Lower lobe of right lung (tissue), 2 donors: ENCODE measurements at regions not wholly inside any gene's neighbourhood (a gene's known extent, or its start where the extent isn't known, plus 50 kb on each side); places are given as distances from the start of the nearest gene placed in this dataset.

Experiments used
- ATAC-seq, 2 donors: fragments of 200-7000 bp; cut with Tn5 transposase; one replicate each; pipeline ENCODE4 v1.9.1; 2020 to 2022; ENCODE audit warnings: mild to moderate bottlenecking in 2 of 2, moderate library complexity in 2 of 2
- DNase-seq: peaks from one replicate; pipeline ENCODE4 v3.0.0-alpha.2; 2020
- H3K27ac ChIP-seq: fragments of 200-600 bp; one replicate; pipeline ENCODE4 v1.8.0; 2022
- H3K27me3 ChIP-seq: fragments of 200-600 bp; one replicate; pipeline ENCODE4 v1.8.0; 2022; ENCODE audit warnings: low read depth
- H3K36me3 ChIP-seq: fragments of 200-600 bp; one replicate; pipeline ENCODE4 v1.8.0; 2022; ENCODE audit warnings: mild to moderate bottlenecking
- H3K4me1 ChIP-seq: fragments of 200-600 bp; one replicate; pipeline ENCODE4 v1.8.0; 2022
- H3K4me3 ChIP-seq: fragments of 200-600 bp; one replicate; pipeline ENCODE4 v1.8.0; 2022; ENCODE audit warnings: mild to moderate bottlenecking
- H3K9me3 ChIP-seq: fragments of 200-600 bp; one replicate; pipeline ENCODE4 v1.8.0; 2022
- CTCF ChIP-seq: fragments of 200-600 bp; IDR thresholded peaks from one replicate; pipeline ENCODE4 v1.8.0; 2022; ENCODE audit warnings: antibody characterized with exemption, mild to moderate bottlenecking
- intact Hi-C: fragments of 100-400 bp; cut with DNase I; formaldehyde crosslinking; loops from one replicate; pipeline ENCODE4 v1.11.0; 2022
- donor health status: DM: no; HTN: yes; CAD: no; lungs with severe emphysema.

- TF ChIP-seq CTCF: no peak
- Histone ChIP-seq H3K36me3 (no peaks in the 10 kb centered on the region), H3K4me3 (no peak overlapping the region), H3K27me3 (no peaks in the 10 kb centered on the region), H3K4me1 (no peaks in the 10 kb centered on the region), H3K27ac (no peak overlapping the region), H3K9me3 (no peaks in the 10 kb centered on the region)
- ATAC-seq (no peak), DNase-seq (no peak)
- intact Hi-C loops: no loop called here
These were observed 825.5 kb upstream of the ACVR2A start for GRCh38 chr2:147019311-147019710.

GRCh38 chr2:147017951-147018645, 826.7 kb upstream of the ACVR2A start:
- intact Hi-C loops: no loop called here
- ATAC-seq: no peak
- Histone ChIP-seq H3K4me1 (no peaks in the 10 kb centered on the region), H3K36me3 (no peaks in the 10 kb centered on the region), H3K9me3 (no peaks in the 10 kb centered on the region), H3K4me3 (no peak overlapping the region), H3K27ac (no peak overlapping the region), H3K27me3 (no peaks in the 10 kb centered on the region)
- TF ChIP-seq CTCF: no peak
- DNase-seq: no peak

GRCh38 chr2:147016181-147016580, 828.6 kb upstream of the ACVR2A start:
- no peak for DNase-seq

GRCh38 chr2:147015591-147015990, 829.2 kb upstream of the ACVR2A start:
- ATAC-seq: no peak
- H3K27ac ChIP-seq: no peak overlapping the region
- no peak overlapping the region for H3K4me3 ChIP-seq
- intact Hi-C loops: no loop called here
- no peak for TF ChIP-seq CTCF
- H3K36me3 ChIP-seq: no peaks in the 10 kb centered on the region
- no peaks in the 10 kb centered on the region for H3K27me3 ChIP-seq
- DNase-seq: no peak
- H3K9me3 ChIP-seq: no peaks in the 10 kb centered on the region
- no peaks in the 10 kb centered on the region for H3K4me1 ChIP-seq

More at GRCh38 chr2:147016181-147016580, 828.6 kb upstream of the ACVR2A start:
- no peaks in the 10 kb centered on the region for H3K9me3 ChIP-seq
- H3K27me3 ChIP-seq: no peaks in the 10 kb centered on the region
- no peaks in the 10 kb centered on the region for H3K36me3 ChIP-seq
- intact Hi-C loops: no loop called here
- H3K27ac ChIP-seq: no peak overlapping the region
- TF ChIP-seq CTCF: no peak
- H3K4me3 ChIP-seq: no peak overlapping the region
- no peaks in the 10 kb centered on the region for H3K4me1 ChIP-seq
- ATAC-seq: no peak

GRCh38 chr2:147013696-147014392, 831.0 kb upstream of the ACVR2A start:
- ATAC-seq (no peak), DNase-seq (no peak)
- no peaks in the 10 kb centered on the region for H3K4me1 ChIP-seq
- no peaks in the 10 kb centered on the region for H3K36me3 ChIP-seq
- intact Hi-C loops: no loop called here
- TF ChIP-seq CTCF: no peak
- H3K27ac ChIP-seq: no peak overlapping the region
- H3K27me3 ChIP-seq: no peaks in the 10 kb centered on the region
- no peak overlapping the region for H3K4me3 ChIP-seq
- H3K9me3 ChIP-seq: no peaks in the 10 kb centered on the region
